ENCODE measurements at regions not wholly inside any gene's neighbourhood (a gene's known extent, or its start where the extent isn't known, plus 50 kb on each side); places are given as distances from the start of the nearest gene placed in this dataset.

DNA sequence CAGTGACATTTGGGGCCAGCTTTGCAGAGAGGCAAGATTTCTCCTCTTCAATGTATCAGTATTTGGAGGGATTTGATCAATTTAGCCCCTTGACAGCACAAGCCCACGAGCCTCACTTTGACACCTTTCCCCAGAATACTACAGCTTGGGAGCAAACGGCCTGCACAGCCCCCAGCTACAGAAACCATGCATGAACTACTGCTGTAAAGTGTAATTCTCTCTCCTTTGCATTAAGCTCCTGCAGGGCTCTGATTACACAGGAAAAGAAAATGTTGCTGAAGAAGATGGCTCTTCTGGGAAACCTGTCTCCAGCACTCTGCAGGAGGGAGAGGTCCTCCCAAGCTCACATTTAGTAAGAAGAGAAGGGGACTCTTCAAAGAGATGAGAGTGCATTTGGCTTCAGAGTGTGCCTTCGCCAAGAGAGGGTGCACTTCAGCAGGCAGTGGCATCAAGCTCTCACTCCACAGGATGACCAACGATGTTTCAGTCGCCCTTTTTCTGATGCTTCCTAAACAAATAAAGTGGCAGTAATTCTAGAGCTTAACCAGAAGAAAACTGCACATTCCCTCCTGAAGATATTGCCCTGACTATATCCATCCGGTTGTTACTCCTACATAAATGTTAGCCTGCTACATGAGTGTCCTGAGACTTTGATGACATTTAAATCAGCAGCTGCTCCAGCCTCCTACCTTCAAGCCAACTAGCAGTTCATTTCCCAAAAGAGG, 272.2 kb downstream of the AUH start:
- TF ChIP-seq GATA3 (IDR thresholded peaks at IDR 0.05; ENCODE audit: low read depth, low read length) (no peak), GATA2 (IDR thresholded peaks at IDR 0.05; ENCODE audit: low read depth, low read length) (no peak)

DNA sequence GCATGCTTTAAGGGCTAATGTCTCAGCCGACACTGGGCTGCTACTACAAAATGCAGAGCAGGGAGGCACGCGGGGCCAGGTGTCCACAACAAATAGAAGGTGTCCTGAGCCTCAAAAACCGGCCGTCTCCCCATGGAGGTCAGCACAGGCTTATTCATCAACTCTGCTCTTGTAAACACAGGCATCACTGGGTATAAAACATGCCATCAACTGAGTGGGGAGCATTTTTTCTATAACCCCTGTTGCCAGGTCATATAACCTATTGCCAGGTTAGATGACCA, 271.6 kb downstream of the AUH start:
- no peak for TF ChIP-seq GATA3 (IDR thresholded peaks at IDR 0.05; ENCODE audit: low read depth, low read length)
- no peak for TF ChIP-seq GATA2 (IDR thresholded peaks at IDR 0.05; ENCODE audit: low read depth, low read length)

DNA sequence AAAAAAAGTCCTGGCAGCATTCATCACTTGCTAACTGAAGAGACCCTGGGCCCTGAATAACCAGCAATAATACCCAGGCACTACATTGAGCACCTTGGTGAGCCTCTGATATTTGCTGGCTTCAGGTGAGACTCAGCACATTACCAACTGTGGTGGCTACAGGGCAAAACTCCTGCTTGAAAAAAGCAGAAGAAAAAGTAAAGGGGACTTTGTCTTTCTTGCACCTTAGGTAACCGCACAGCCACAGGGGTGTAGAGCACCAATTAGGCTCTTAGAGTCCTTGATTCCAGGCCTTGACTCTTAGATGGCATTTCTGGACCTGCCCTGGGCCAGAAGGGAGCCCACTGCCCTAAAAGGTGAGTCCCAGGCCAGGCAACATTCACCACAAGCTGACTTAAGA, 269.5 kb downstream of the AUH start:
- no peak for TF ChIP-seq GATA3 (IDR thresholded peaks at IDR 0.05; ENCODE audit: low read depth, low read length)
- TF ChIP-seq GATA2 (IDR thresholded peaks at IDR 0.05; ENCODE audit: low read depth, low read length): no peak

DNA sequence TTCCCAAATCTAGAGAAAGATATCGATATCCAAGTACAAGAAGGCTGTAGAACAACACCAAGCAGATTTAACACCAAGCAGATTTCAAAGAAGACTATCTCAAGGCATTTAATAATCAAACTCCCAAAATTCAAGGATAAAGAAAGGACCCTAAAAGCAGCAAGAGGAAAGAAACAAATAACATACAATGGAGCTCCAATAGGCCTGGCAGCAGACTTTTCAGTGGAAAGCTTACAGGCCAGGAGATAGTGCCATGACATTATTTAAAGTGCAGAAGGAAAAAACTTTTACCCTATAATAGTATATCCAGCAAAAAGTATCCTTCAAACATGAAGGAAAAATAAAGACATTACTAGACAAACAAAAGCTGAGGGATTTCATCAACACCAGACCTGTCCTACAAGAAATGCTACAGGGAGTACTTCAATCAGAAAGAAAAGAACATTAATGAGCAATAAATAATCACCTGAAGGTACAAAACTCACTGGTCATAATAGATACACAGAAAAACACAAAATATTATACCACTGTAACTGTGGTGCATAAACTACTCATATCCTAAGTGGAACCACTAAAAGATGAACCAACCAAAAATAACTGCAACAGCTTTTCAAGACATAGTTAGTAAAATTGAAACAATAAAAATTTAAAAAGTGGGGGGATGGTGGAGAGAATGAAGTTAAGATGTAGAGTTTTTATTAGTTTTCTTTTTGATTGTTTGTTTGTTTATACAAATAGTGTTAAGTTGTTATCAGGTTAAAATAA, 267.2 kb downstream of the AUH start:
- no peak for TF ChIP-seq GATA3 (IDR thresholded peaks at IDR 0.05; ENCODE audit: low read depth, low read length)
- no peak for TF ChIP-seq GATA2 (IDR thresholded peaks at IDR 0.05; ENCODE audit: low read depth, low read length)

DNA sequence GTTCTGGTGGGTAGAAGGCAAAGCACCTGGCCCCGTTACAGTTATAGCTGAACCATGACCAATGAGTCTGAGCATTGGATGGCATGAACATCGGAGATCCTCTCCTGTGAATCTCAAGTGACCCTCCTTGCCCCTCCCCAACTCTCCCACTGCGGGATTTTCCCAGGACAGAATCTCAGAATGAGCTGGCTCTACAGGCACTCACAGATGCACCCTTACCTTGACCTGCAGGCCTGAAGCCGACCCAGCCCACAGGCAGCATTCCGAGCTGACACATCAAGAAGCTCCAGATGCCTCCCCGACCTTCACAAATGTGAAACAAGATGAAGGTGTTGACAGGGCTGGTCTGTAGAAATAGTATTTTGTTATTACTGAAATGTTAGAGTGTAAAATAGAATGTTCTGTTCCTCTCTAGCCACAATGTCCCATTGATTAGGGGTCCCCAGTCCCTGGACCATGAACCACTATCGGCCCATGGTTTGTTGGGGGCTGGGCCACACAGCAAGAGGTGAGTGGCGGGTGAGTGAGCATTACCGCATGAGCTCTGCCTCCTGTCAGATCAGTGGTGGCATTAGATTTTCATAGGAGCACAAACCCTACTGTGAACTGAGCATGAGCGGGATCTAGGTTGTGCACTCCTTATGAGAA, 263.4 kb downstream of the AUH start:
- TF ChIP-seq GATA2 (IDR thresholded peaks at IDR 0.05; ENCODE audit: low read depth, low read length): no peak
- TF ChIP-seq GATA3 (IDR thresholded peaks at IDR 0.05; ENCODE audit: low read depth, low read length): no peak

DNA sequence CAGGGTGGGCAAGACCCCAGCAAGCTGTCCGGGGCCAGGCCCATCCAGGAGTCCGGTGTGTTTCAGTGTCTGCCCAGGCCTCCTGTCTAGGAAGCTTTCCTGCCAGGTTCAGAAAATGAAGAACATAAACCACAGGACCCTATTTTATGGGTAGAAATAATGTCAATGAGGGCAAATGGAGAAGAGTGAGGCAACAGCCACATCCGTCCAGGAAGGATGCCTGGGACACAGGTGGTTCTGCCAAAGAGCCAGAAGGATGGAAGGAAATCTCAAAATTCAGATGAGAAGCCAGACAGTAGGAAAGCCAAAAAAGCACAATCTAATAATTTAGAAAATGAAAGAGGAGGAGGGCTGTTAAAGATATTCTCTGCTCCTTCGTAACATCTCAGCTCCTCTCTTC, 262.3 kb downstream of the AUH start:
- no peak for TF ChIP-seq GATA2 (IDR thresholded peaks at IDR 0.05; ENCODE audit: low read depth, low read length)
- no peak for TF ChIP-seq GATA3 (IDR thresholded peaks at IDR 0.05; ENCODE audit: low read depth, low read length)

DNA sequence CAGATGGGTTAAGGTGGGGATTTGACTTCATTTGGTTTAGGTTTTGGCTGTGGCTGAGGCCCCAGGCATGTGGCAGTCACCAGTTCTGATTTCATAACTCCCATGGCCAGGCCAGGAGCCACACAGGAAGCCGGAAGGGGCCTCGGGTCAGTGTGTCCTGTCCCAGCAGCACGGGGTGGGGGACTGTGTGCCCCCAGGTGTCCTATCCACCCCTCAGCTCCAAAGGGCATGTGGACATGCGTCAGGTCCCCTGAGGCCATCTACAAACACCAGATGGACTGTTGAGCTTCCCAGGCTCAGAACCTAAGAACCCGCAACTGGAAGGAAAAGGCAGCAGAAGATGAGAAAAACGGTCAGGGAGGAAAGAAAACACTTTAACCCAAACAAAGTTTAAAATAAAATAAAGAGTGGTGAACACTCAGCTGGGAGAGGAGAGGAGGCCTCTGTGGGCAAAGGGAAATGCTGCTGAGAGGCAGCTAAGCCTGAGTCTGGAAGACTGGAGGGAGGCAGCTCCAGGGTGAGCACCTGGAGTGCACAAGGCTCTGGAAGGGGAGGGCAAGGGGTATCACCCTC, 260.8 kb downstream of the AUH start:
- TF ChIP-seq GATA3 (IDR thresholded peaks at IDR 0.05; ENCODE audit: low read depth, low read length): no peak

DNA sequence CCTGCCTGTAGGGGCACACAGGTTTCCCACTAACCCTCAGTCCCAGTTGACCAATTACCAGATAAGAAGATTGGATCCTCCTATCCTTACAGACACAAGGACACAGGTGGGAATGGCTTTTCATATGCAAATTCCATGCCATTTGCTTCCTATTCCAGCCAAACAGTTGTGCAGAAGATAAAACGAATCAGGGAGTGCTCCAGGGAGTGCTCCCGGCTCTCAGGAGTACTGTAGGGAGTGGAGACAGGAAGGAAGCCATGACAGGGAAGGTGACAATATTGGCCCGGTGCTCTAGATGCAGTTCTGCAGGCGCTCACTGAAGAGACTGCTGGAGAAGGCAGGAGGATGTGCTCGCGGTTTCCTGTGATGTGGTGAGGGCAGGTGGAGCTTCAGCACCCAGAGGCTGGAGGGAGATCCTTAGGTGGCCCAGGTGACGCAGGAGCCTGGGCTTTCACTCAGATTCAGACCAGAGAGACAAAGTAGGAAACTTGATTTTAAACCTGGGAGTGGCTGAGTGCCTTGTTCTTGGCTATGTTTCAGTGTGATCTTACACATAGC, 260.0 kb downstream of the AUH start:
- no peak for TF ChIP-seq GATA2 (IDR thresholded peaks at IDR 0.05; ENCODE audit: low read depth, low read length)

DNA sequence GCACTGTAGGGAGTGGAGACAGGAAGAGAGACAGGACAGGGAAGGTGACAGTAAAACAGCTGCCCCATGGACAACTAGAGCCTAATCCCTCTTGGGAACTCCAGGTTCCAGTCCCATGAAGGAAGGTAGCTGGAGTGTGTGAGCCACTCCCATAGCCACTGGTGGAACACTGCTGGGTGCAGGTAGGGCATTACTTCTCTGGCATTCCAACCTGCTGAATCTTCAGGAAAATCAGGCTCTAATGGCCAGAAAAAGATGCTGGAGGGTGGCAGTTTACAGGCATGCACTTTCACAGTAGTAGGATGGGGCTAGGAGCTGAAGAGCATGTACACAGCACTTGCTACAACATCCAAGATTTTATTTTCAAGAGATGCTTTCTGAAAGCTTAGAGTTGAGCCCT, 259.4 kb downstream of the AUH start:
- TF ChIP-seq GATA3 (IDR thresholded peaks at IDR 0.05; ENCODE audit: low read depth, low read length): no peak
- TF ChIP-seq GATA2 (IDR thresholded peaks at IDR 0.05; ENCODE audit: low read depth, low read length): no peak

DNA sequence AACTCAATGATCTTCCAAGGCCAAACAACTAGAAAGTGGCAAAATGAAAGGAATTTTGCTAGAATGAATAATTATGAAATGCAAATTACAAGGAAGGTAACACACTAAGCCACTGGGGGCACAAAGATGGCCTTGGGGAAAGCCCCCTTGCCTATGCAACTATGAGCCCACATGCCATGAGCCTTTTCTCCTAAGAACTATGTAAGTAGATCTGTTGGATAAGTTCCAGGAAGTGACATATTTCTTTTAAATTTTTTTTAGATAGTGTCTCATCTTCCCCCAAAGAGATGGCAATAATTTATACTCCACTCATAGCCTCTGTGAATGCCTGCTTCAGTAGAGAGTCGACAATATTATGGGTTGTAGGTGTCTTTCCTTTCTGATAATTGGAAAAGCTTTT, 257.8 kb downstream of the AUH start:
- TF ChIP-seq GATA2 (IDR thresholded peaks at IDR 0.05; ENCODE audit: low read depth, low read length) (no peak), GATA3 (IDR thresholded peaks at IDR 0.05; ENCODE audit: low read depth, low read length) (no peak)

DNA sequence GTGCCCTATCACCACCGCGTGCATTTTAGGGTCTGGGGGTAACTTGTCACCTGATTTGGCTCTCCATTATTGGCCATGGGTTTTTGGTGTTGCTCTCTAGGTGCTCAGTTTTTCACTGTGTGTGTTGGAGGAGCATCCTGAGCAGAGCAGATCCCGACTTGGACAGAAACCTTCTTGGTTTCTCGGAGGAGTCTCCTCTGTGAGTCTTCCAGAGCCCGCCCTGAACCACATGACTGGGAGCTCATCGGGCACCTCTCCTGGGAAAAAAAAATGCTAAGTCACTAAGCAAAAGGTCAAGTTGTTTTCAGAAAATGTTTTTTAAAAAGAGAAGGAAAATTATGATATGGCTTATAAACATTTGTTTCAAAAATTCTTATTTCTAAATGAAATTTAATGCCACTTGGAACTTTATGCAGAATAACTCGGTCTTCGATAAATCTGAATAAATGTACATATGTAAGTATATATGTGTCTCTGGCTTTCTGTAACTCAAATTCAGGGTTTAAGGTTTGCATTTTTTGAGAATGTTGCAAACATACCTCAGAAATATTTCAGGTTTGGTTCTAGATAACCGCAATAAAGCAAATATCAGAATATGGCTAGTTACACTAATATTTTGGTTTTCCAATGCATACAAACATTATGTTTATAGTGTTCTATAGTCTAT, 255.2 kb downstream of the AUH start:
- TF ChIP-seq GATA2 (IDR thresholded peaks at IDR 0.05; ENCODE audit: low read depth, low read length) (no peak), GATA3 (IDR thresholded peaks at IDR 0.05; ENCODE audit: low read depth, low read length) (no peak)

DNA sequence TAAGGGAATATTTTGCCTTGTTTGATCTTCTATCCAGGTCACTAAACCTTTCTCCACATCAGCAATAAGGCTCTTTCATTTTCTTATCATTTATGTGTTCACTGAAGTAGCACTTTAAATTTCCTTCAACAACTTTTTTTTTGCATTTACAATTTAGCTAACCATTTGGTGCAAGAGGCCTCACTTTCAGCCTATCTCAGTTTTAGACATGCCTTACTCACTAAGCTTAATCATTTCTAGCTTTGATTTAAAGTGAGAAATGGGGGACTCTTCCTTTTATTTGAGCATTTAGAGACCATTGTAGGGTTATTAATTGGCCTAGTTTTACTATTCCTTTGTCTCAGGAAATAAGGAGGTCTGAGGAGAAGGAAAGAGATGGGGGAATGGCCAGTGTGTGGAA, 250.5 kb downstream of the AUH start:
- TF ChIP-seq GATA3 (IDR thresholded peaks at IDR 0.05; ENCODE audit: low read depth, low read length): no peak
- no peak for TF ChIP-seq GATA2 (IDR thresholded peaks at IDR 0.05; ENCODE audit: low read depth, low read length)

DNA sequence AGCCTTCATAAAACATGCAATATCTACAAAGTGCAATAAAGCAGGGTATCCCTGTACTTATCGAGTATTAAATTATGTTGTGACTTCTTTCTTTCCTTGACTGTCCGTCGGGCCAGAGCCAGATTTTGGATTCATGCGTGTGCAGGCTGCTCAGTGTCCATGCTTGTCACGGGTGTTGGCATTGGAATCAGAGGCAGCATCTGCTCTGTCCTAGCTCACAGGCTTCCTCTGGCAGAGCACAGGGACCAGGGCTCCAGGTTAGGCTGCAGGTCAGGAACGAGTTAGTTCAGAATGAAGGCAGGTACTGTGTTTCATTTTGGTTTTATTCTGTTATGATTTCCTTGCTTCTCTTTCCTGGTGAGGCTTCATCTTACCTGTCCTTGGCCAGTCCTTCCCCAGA, 249.8 kb downstream of the AUH start:
- TF ChIP-seq GATA3 (IDR thresholded peaks at IDR 0.05; ENCODE audit: low read depth, low read length) (no peak), GATA2 (IDR thresholded peaks at IDR 0.05; ENCODE audit: low read depth, low read length) (no peak)

DNA sequence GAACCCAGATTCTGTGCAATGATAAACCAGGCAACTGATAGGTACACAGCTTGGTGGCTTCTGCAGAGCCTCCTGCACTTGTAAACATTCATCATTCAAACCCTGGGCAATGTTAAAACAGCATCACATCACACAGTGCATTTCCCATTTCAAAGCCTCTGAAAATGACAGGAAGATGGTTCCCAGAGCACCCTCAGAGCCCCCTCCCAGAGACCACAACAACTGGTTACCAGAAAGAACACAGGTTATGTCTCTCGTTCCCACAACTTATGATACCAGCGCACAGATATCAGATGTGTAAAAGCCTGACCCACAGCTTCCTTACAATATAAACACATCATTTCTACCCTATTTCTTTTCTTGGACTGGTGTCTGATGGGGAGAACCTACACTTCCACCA, 248.7 kb downstream of the AUH start:
- TF ChIP-seq GATA2 (IDR thresholded peaks at IDR 0.05; ENCODE audit: low read depth, low read length) (no peak), GATA3 (IDR thresholded peaks at IDR 0.05; ENCODE audit: low read depth, low read length) (no peak)

Data from SH-SY5Y (cell line).